ENCODE measurements at regions not wholly inside any gene's neighbourhood (a gene's known extent, or its start where the extent isn't known, plus 50 kb on each side); places are given as distances from the start of the nearest gene placed in this dataset.
"Not testable (repeated sequence)": the region's sequence is repeated elsewhere in the genome, so short reads cannot be mapped to it uniquely, and the experiment has no call there.

GRCh38 chr9:61447189-61447588 is 257.4 kb downstream of the SPATA31A7 start:
- not testable (repeated sequence) for H3K9ac ChIP-seq (ENCODE audit: low read depth, low read length); H3K9me3 ChIP-seq (ENCODE audit: control insufficient read depth, insufficient read depth, low read length); H3K27me3 ChIP-seq (ENCODE audit: control insufficient read depth, insufficient read depth, low read length); H3K27ac ChIP-seq (ENCODE audit: low read depth, low read length); H3K4me1 ChIP-seq (ENCODE audit: control insufficient read depth, insufficient read depth, low read length); H3K4me3 ChIP-seq (ENCODE audit: low read depth, low read length); H3K36me3 ChIP-seq (ENCODE audit: control insufficient read depth, insufficient read depth, low read length)

GRCh38 chr9:61460860-61461259 is 271.0 kb downstream of the SPATA31A7 start:
- H3K4me3 ChIP-seq (ENCODE audit: low read depth, low read length); H3K4me1 ChIP-seq (ENCODE audit: control insufficient read depth, insufficient read depth, low read length); H3K36me3 ChIP-seq (ENCODE audit: control insufficient read depth, insufficient read depth, low read length); H3K9me3 ChIP-seq (ENCODE audit: control insufficient read depth, insufficient read depth, low read length); H3K27me3 ChIP-seq (ENCODE audit: control insufficient read depth, insufficient read depth, low read length); H3K27ac ChIP-seq (ENCODE audit: low read depth, low read length); H3K9ac ChIP-seq (ENCODE audit: low read depth, low read length): not testable (repeated sequence)
